Kidney epithelial cell (primary cell): ENCODE measurements at regions not wholly inside any gene's neighbourhood (a gene's known extent, or its start where the extent isn't known, plus 50 kb on each side); places are given as distances from the start of the nearest gene placed in this dataset.

Source experiments
- DNase-seq: peaks from one replicate; pipeline ENCODE4 v3.0.0-alpha.2; 2010; ENCODE audit warnings: low read depth
- H3K27me3 ChIP-seq: 2 replicates; pipeline ENCODE4 v1.6.0; 2011; ENCODE audit warnings: low read length; ENCODE audit not compliant: control insufficient read depth, insufficient read depth
- H3K36me3 ChIP-seq: 2 replicates; pipeline ENCODE4 v1.5.1; 2011; ENCODE audit warnings: low read length; ENCODE audit not compliant: control insufficient read depth, insufficient read depth
- H3K4me3 ChIP-seq: 2 replicates; pipeline ENCODE4 v1.5.1; 2011; ENCODE audit warnings: low read depth, mild to moderate bottlenecking, control low read depth, low read length
- CTCF ChIP-seq: IDR thresholded peaks from 2 replicates; pipeline ENCODE4 v1.5.1; 2011; ENCODE audit warnings: mild to moderate bottlenecking, moderate library complexity, low read length, control low read depth, inconsistent platforms; ENCODE audit not compliant: insufficient read depth, poor library complexity, severe bottlenecking

- Histone ChIP-seq H3K27me3 (no peaks in the 10 kb centered on the region), H3K36me3 (no peaks in the 10 kb centered on the region), H3K4me3 (no peak overlapping the region)
- TF ChIP-seq CTCF = no peak
- DNase-seq = no peak
These were observed 204.4 kb downstream of the PPARGC1A start for GRCh38 chr4:23685471-23685870.

GRCh38 chr4:23680671-23681518 lies 209.0 kb downstream of the PPARGC1A start:
- H3K4me3 ChIP-seq = no peak overlapping the region
- TF ChIP-seq CTCF = peak; percentile 5
- DNase-seq = peak; percentile 14
- H3K27me3 ChIP-seq = no peaks in the 10 kb centered on the region
- H3K36me3 ChIP-seq = no peaks in the 10 kb centered on the region

- Histone ChIP-seq H3K36me3 (no peaks in the 10 kb centered on the region), H3K4me3 (no peak overlapping the region), H3K27me3 (no peaks in the 10 kb centered on the region)
- no peak for TF ChIP-seq CTCF
- DNase-seq = no peak
These were observed 215.2 kb downstream of the PPARGC1A start for GRCh38 chr4:23674694-23675093.

GRCh38 chr4:23667659-23668058 lies 222.2 kb downstream of the PPARGC1A start:
- no peak for DNase-seq
- Histone ChIP-seq H3K36me3 (no peaks in the 10 kb centered on the region), H3K27me3 (no peaks in the 10 kb centered on the region), H3K4me3 (no peak overlapping the region)
- TF ChIP-seq CTCF = no peak

- H3K27me3 ChIP-seq = no peaks in the 10 kb centered on the region
These were observed 229.0 kb downstream of the PPARGC1A start for GRCh38 chr4:23660865-23661264.

More at GRCh38 chr4:23660865-23661264, 229.0 kb downstream of the PPARGC1A start:
- no peak overlapping the region for H3K4me3 ChIP-seq
- no peak for DNase-seq
- TF ChIP-seq CTCF = no peak
- H3K36me3 ChIP-seq = no peaks in the 10 kb centered on the region
